GM21367 (cell line): ENCODE measurements at regions not wholly inside any gene's neighbourhood (a gene's known extent, or its start where the extent isn't known, plus 50 kb on each side); places are given as distances from the start of the nearest gene placed in this dataset.

Source experiments
- ATAC-seq: cut with Tn5 transposase; IDR thresholded peaks from one replicate; pipeline ENCODE4 v1.9.1; 2021; ENCODE audit not compliant: unreplicated experiment

GRCh38 chr2:66382091-66382490 lies 52.8 kb upstream of the MEIS1 start:
- ATAC-seq = no peak

DNA sequence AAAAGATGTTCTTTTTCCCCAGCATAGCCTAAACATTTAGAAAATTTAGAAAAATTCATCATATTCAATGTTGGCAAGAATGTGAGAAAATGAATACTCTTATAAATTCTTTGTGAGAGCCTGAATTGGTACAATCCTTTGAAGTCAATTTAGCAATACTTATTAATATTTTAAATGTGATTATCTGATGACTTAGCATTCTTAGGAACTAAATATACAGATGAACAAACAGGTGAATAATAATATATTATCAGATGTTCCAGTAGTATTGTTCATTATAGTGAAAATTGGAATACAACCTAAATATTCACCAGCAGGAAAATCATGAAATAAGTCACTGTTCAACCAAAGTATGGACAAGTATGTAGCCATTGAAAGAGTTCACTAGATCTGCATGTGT lies 55.5 kb upstream of the MEIS1 start:
- ATAC-seq = no peak

GRCh38 chr2:66377832-66378231 lies 57.1 kb upstream of the MEIS1 start:
- ATAC-seq = no peak

DNA sequence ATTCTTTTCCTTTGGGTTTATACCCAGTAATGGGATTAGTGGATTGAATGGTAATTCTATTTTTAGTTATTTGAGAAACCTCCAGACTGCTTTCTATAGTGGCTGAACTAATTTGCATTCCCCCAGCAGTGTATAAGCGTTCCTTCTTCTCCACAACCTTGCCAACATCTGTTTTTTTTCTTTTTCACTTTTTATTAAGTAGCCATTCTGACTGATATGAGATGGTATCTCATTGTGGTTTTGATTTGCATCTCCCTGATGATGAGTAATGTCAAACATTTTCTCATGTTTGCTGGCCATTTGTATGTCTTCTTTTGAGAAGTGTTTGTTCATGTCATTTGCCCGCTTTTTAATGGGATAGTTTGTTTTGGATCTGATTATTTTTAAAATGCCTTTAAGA lies 64.1 kb upstream of the MEIS1 start:
- no peak for ATAC-seq

GRCh38 chr2:66366619-66367018 lies 68.3 kb upstream of the MEIS1 start:
- ATAC-seq = no peak

- ATAC-seq = no peak
Observed at GRCh38 chr2:66364495-66365333, 70.2 kb upstream of the MEIS1 start.

GRCh38 chr2:66362701-66363100 lies 72.2 kb upstream of the MEIS1 start:
- no peak for ATAC-seq

- ATAC-seq = no peak
Observed at GRCh38 chr2:66346231-66346664, 88.7 kb upstream of the MEIS1 start.

GRCh38 chr2:66344087-66344663 lies 90.8 kb upstream of the MEIS1 start:
- ATAC-seq = no peak

- ATAC-seq = no peak
Observed at GRCh38 chr2:66343259-66343658, 91.7 kb upstream of the MEIS1 start.

DNA sequence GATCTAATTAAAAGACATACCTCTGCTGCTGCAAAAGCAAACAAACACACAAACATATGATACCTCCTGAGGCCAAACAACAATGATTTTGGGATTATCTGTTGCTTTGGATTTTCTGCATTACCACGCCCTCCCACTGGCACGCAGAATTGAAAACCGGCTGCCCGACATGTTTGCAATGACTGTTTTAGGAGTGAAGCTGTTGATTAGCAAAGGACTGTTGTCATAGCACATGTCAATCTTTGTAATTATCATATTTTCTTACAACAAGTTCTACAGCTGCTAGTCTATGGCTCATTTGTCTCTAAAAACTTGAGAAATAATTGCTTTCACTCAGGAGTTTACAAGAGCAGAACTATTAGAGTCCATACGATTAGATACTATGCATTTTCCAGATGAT lies 94.4 kb upstream of the MEIS1 start:
- no peak for ATAC-seq

DNA sequence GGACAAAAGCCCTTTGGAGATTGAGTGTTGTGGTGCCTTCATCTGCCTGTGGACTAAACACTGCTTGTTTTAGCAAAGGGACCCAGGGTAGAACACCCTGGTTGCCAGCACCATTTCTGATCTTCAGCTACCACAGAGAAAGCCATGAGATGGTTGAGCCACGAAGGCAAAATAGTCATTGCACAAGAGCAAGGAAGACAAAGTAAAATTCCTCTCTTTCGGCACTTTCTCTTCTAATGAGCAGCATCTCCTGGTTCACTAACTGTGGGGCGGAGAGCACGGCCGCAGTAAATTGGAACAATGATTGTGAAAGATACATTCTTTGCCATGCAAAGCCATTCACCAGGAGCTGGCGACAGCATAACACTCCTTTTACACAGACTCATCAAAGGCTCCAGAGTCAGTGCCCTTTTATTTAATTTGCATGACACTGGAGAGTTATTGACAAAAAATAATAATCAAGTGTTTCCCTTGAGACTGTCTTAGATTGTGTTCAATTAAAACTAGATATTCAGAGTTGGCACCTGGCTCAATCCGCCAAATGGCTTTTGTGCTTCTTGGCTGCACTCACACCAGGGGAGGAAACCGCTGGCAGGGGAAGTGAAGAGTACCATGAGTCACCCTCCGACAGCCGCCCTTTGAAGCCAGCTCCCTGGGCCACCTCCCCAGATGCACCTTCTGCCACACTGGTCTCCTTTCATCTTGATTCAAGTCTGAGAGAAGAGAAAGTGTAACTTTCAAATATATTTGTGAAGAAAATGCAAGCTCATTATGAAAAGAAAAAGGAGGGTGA lies 100.5 kb upstream of the MEIS1 start:
- no peak for ATAC-seq

GRCh38 chr2:66331176-66331575 lies 103.7 kb upstream of the MEIS1 start:
- ATAC-seq = no peak

GRCh38 chr2:66329081-66329605 lies 105.8 kb upstream of the MEIS1 start:
- ATAC-seq = no peak

- no peak for ATAC-seq
Observed at GRCh38 chr2:66327066-66327740, 107.7 kb upstream of the MEIS1 start.

- ATAC-seq = no peak
Observed at GRCh38 chr2:66324909-66325528, 109.9 kb upstream of the MEIS1 start.

GRCh38 chr2:66324356-66324755 lies 110.6 kb upstream of the MEIS1 start:
- no peak for ATAC-seq

DNA sequence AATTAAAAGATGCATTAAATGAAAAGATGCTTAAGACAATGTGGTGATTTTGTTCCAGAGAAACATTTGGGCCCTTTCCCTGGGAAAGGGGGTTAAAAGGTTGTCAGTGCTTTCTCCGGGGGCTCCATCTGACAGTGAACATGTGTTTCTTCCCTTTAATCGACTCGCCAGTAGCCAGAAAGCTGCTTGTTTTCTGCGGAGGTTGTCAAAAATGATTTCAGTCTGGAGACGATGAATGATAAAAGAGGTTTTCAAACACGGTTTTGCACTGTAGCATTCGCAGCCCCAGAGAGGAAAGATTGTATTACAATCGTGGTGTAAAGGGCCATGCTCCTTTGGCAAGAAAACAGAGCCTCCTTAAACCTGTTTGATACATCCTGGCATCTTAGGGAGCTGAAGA lies 111.5 kb upstream of the MEIS1 start:
- ATAC-seq = no peak

- ATAC-seq = no peak
Observed at GRCh38 chr2:66322506-66323260, 112.2 kb upstream of the MEIS1 start.

DNA sequence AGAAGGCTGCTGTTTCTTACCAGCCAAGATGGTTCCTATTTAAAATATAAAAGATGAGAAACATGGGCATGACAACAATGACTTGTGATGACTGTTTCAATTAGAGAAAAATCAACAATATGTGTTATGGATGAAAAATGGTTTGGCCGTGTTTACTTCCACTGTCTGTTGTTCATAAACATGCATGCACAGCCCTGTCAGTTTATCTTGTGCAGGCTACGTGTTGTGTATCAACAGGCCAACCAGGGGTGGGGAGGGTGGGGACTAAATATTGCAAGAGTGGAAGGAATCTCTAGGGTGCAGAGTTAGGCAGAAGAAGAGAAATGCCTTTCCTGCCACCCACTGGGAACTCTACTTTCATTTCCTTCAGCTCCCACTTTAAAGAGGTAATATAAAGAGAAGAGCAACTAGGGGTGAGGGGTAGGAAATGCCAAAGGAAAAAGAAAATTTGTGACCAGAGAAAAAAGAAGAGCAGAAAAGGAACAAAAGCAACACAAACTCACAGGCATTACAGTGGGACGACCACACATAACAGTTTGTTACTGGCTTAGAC lies 116.8 kb upstream of the MEIS1 start:
- ATAC-seq = no peak
